ENCODE measurements at regions not wholly inside any gene's neighbourhood (a gene's known extent, or its start where the extent isn't known, plus 50 kb on each side); places are given as distances from the start of the nearest gene placed in this dataset.
"Not testable (repeated sequence)": the region's sequence is repeated elsewhere in the genome, so short reads cannot be mapped to it uniquely, and the experiment has no call there.

DNA sequence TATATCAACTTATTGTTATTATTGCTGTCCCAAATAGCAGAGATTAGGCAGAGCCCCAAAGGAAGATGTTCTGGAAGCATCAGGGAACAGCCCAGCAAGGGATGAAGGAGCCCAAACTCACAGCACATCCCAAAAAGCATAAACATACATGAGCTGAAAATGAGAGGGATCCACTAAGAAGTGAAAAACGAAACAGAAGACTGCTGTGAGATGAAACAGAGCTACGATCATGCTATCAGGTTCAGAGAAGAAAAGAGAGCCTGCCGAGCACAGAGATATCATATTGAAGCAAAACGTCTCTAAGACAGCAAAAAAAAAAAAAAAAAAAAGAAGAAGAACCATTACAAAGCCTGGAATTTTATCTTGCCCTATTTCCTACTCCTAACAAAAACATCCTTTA lies 127.3 kb downstream of the ZNF608 start:
- no peak for DNase-seq (ENCODE audit: low read depth)

GRCh38 chr5:124617787-124618186 lies 128.7 kb downstream of the ZNF608 start:
- no peak for DNase-seq (ENCODE audit: low read depth)

- DNase-seq (ENCODE audit: low read depth), result no peak
Observed at GRCh38 chr5:124614836-124615385, 131.5 kb downstream of the ZNF608 start.

GRCh38 chr5:124614105-124614504 lies 132.3 kb downstream of the ZNF608 start:
- no peak for DNase-seq (ENCODE audit: low read depth)

GRCh38 chr5:124613273-124613953 lies 133.0 kb downstream of the ZNF608 start:
- no peak for DNase-seq (ENCODE audit: low read depth)

DNA sequence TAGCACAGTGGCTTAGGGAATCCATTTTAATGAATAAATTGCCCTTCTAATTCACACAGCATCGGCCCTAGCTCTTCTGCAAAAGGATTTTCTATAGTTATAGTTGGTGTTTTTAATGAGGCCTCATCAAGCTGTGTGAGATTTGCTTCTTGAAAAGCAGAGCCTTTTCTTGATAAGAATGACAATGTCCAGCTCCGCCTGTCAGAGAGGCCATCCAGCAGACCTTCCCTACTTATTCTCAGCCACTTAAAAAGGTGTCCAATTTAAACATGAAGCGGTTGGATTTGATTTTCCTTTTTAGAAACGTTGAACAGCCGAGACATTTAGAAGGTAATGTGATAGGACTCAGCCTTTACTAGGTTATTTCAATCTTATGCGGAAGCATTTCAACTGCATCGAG lies 134.4 kb downstream of the ZNF608 start:
- no peak for DNase-seq (ENCODE audit: low read depth)

GRCh38 chr5:124611262-124611661 lies 135.2 kb downstream of the ZNF608 start:
- DNase-seq (ENCODE audit: low read depth), result not testable (repeated sequence)

DNA sequence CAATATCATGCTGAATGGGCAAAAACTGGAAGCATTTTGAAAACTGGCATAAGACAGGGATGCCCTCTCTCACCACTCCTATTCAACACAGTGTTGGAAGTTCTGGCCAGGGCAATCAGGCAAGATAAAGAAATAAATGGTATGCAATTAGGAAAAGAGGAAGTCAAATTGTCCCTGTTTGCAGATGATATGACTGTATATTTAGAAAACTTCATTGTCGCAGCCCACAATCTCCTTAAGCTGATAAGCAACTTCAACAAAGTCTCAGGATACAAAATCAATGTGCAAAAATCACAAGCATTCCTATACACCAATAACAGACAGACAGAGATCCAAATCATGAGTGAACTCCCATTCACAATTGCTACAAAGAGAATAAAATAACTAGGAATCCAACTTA lies 136.8 kb downstream of the ZNF608 start:
- not testable (repeated sequence) for DNase-seq (ENCODE audit: low read depth)

- no peak for DNase-seq (ENCODE audit: low read depth)
Observed at GRCh38 chr5:124606543-124606942, 139.9 kb downstream of the ZNF608 start.

- DNase-seq (ENCODE audit: low read depth), result no peak
Observed at GRCh38 chr5:124606093-124606492, 140.3 kb downstream of the ZNF608 start.

GRCh38 chr5:124605541-124605940 lies 140.9 kb downstream of the ZNF608 start:
- no peak for DNase-seq (ENCODE audit: low read depth)

DNA sequence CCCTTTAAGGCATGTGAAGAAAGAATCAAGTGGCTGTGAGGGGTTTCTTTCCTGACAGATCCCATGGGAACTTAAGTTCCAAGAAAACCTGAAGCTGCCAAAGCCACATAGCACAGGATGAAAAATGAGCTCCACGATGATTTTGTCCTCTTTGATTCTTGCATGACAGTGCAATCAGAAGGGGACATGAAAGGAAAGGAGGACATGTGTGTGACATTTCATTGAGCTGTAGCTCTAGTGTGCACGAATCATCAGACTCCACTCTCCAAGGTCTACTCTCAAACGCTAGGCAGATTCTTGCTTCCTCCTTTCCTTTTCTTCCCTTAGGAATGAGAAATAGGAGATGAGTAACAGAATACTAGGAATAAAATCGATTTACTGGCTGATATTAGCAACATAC lies 142.0 kb downstream of the ZNF608 start:
- DNase-seq (ENCODE audit: low read depth), result no peak

GRCh38 chr5:124602925-124603650 lies 143.4 kb downstream of the ZNF608 start:
- no peak for DNase-seq (ENCODE audit: low read depth)

DNA sequence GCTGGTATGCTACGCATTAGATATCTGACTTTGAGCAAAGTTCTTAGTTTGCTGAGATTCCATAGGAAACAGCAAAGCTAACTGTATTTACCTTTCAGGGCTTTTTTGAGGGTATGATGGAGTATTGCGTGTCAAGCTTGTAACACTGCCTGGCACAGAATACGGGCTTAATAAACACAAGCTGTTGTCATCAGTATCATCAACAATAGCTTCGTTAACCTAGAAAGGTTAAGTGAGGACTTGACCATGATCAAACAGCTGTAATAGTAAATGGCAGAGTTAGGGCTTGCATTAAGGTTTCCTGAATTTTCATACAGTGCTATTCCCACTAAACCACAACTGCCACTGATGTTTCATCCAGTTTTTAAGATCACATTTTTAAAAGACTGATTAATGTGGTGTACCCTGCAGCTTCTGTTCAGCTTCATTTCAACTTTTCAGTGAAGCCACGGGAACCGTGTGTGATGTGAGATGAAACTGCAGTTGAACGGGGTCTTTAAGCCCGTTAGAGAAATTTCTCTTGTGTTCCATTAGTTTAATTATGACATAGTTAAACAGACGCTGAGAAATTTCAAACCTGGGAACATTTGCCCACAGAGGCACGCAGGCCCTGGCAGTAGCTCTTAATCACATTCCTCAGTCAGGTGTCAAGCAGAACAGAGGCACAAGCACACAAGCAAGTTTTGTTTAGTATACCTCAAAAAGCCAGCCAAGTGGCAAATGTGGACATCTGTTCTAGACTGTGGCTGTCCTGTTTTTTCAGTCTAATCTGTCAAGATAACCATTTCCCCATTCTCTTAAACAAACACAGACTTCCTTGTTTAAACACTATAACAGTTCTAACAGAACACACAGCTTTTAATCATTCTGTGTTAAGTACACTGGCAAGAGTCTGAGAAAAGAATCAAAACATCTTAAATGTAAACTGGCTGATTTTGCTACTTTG lies 147.1 kb downstream of the ZNF608 start:
- DNase-seq (ENCODE audit: low read depth), result no peak

DNA sequence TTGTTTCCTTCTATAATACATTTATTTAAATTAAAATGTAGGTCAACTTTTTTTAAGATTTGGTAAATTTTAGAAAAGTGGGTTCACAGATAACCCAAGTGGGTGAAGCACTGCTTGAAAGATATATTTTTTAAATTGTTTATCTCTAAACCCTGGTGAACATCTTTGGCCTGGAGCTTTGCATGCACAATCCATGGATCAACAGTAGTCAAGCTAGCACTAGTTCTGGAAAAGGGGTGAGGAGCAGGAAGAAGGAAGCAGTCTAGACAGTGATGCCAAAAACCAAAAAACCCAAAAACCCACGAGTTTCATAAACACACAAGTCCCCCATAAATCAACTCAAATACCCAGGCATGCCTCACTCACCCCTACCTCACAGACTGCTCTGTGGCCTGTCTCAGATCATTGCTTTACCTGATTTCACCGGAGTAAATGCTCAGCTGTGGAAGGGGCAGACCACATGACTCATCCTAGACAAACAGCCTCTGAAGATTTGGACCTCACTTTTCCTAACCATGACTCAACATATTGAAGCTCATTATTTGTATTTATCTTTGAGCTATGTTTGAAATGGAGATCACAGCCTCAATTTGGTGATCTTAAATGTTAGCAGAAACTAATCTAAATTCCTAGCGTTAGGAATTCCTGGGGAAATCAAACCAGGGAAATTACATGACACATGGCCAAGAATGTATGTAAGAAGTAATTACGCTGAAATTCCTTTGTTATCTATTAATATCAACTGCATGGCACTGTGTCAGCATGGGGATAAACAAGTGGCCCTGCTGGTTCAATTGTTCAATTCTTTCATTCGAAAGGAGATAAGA lies 149.6 kb downstream of the ZNF608 start:
- DNase-seq (ENCODE audit: low read depth), result no peak

DNA sequence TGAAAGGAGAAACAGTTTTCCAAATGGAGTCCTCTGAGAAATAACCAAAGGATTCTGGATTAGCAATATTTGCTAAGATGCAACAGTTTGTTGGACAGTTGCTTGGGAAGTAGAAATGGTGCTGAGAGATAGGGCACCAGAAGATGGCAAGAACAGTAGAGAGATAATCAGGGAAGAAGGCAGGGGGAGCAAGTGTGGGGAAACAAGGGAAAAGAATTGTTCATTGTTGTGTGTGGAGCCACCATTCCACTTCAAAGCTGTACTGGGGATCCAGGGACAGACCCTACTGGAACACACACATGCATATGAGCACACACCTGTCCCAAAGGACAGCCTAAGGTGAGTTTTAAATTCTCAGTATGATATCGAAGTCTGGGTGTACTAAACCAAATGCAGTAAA lies 152.5 kb downstream of the ZNF608 start:
- DNase-seq (ENCODE audit: low read depth), result no peak

DNA sequence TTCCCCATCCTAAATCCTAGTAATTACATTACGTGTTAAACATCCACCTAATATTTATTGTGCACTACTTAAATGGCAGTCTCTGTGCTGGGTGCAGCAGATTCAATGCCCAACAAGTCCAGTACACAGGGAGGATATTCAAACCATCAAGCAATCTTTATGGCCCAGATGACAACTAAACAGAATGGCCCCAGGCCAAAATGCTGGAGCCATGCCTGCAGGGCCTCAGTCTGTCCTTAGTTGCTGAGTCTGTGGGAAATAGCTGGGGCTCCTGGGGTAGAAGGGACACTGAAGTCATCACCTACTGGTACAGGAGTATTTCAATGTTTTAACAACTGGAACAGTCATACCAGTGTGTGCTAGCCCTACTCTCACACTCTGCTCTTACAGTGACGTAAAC lies 153.5 kb downstream of the ZNF608 start:
- no peak for DNase-seq (ENCODE audit: low read depth)

- DNase-seq (ENCODE audit: low read depth), result no peak
Observed at GRCh38 chr5:124591583-124591982, 154.9 kb downstream of the ZNF608 start.

DNA sequence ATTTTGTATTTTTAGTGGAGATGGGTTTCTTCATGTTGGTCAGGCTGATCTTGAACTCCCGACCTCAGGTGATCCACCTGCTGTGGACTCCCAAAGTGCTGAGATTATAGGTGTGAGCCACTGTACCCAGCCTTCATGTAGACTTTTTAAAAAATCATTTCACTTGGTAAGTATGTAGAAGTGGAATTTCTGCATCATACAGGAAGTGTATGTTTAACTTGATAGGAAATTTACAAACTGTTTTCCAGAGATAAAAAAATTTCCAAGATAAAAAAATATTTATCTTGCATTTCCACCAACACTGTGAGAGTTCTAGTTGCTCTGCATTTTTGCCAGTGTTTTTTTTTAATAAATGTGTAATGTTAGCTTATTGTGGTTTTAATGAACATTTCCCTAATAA lies 155.8 kb downstream of the ZNF608 start:
- no peak for DNase-seq (ENCODE audit: low read depth)

DNA sequence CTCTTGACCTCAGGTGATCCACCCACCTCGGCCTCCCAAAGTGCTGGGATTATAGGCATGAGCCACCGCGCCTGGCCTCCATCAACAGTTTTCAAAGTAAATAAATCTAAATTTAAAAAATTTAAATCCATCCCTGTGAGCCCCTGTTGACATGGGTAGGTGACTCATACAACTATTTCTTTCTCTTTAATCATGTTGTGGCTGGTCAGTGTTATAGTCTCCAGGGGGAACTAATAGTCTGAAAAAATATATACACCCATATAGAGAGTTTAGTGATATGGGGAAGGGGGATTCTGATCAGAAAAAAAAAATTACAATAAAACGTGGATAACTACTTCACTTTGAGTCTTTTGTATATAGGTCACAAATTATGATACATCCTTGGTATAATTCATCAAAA lies 159.2 kb downstream of the ZNF608 start:
- DNase-seq (ENCODE audit: low read depth), result no peak

GRCh38 chr5:124584991-124585715 lies 161.3 kb downstream of the ZNF608 start:
- DNase-seq (ENCODE audit: low read depth), result no peak

Measured in activated T-helper 9 cell treated with anti-CD3 and anti-CD28 coated beads, Interleukin-2, amount 50 U/mL, for 16 hours (primary cell).